KG1 (cell line): ENCODE measurements at regions not wholly inside any gene's neighbourhood (a gene's known extent, or its start where the extent isn't known, plus 50 kb on each side); places are given as distances from the start of the nearest gene placed in this dataset.

Experiments
- DNase-seq: peaks from one replicate; lab custom pipeline; 2025; lab: John Stamatoyannopoulos, UW

DNA sequence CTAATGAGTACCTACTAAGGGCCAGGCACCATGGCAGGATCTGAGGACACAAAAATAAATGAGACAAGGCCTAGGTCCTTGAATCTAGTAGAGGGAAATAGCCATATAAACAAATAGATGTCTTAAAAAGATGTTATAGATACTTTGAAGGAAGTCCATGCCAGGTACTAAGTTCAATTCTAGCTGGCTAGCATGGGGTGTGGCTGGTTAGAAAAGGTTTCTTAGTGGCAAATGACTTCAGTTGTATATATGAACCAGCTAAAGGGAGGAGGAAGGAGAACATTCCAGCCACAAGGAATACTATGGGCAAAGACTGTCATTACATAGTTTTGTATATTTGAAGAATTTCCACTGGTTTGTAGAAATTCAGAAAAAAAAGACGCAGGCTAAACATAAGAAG is 133.6 kb upstream of the BMP4 start:
- DNase-seq = no peak

DNA sequence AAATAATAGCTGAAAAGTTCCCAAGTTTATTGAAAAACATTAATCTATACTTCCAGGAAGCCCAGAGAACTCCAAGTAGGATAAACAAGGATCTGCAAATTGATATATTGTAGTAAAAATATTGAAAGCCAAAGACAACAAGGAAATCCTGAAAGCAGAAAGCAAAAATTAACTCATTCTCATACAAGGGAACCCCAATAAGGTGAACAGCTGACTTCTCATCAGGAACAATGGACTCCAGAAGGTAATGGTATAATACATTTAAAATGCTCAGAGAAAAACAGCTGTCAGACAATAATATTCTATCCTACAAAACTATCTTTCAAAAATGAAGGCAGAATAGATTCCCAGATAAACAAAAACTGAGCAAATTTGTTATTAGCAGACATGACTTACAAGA is 138.1 kb upstream of the BMP4 start:
- no peak for DNase-seq

DNA sequence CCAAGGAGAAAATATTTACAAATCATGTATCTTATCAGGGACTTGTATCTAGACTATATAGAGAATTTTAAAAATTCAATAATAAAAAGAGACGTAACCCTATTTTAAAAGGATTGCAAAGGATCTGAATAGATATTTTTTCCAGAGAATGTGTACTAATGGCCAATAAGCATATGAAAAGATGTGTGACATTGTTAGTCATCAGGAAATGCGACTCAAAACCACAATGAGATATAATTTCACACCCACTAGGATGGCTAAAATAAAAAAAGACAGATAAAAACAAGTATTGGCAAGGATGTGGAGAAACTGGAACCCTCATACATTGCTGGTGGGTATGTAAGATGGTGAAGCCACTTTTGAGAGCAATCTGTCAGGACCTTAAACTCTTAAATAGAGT is 141.9 kb upstream of the BMP4 start:
- DNase-seq = no peak

DNA sequence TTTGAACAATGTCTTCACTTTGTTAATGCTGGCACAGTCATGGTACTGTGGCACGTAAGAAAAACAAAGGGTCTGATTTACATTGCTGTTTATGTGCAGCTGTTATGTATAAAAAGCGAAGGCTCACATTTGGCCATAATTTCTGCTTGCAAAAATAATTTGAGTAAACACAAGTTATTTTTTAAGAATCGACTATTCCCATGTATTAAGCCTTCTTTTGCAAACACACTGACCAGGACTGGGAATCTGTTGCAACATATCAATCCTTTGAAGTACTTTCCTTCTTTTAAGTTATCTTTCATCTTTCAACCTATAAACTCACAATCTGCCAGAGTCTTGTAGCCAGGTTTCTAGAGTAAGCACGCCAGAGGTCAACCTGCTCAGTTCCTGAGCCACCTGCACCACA is 145.4 kb upstream of the BMP4 start:
- DNase-seq = no peak

DNA sequence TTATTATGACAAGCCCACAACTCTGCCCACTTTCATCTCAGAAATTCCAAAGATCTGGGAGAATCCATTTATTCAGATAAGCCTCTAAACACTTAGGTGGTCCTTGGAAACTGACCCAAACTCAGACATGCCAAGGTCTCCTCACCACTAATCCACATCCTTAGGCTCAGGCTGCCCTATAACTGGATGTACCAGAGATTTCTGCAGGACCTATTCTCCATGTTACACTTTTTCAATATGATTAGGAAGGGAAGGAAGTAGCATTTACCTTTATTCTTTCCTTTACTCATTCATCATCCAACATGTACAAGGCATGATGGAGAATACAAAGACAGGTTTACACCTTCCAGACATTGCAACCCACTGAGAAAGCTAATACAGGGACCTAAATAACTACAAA is 145.9 kb upstream of the BMP4 start:
- DNase-seq = no peak

DNA sequence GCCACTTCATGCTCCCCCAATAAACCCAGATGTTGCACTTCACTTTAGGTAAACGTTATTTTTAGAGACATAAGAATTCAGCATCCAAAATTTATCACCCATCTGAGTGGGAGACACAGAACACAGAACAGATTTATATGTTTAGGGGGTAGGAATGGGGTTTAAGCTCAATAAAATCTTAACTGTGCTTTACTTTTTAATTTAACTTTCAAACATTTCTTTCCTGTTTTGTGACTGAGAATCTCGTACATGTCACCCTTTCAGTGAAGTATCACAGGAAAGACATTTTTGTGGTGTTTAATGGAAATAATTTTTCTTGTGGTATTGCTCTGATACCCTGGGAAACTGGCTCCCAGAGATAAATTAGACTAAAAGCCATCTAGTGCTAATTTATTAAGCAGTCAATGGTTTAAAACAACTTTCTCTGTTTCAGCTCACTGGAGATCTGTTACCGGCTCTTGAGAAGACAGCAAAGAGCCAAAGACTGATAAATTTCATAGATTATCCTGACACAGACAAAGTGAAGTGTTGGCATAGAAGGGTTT is 148.0 kb upstream of the BMP4 start:
- no peak for DNase-seq

DNA sequence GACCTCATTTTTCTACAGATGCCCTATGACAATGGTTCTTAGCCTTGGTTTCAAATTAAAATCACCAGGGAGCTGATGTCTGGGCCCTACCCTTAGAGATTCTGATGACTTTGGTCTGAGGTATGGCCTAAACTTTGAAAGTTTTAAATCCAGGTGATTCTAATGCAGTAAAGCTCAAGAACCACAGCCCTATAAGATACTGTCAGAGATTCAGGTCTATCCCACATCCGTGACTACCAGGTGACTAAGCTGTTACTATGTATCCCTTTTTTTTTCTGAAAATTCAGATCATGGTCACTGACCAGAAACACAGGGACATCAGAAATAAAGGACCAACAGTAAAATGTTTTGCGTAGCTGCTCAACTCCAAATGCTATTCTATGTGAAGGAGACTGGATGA is 148.8 kb upstream of the BMP4 start:
- DNase-seq = no peak

DNA sequence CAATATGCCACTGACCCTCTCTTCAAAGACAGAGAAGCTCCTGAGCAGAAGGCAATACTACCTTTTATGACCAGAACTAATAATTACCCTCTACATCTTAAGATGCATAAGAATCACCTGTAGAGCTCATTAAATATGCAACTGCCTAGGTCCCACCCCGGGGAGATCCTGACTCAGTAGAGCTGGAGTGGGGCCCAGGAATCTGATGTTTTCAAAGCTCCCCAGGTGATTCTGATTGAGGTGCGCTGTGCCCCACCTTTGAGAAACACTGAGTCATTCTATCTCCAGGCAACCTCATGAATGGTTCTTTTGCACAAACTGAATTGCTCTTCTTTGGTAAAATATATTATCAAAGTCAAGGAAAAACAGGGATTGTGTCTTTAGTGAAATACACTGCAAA is 149.3 kb upstream of the BMP4 start:
- DNase-seq = no peak

DNA sequence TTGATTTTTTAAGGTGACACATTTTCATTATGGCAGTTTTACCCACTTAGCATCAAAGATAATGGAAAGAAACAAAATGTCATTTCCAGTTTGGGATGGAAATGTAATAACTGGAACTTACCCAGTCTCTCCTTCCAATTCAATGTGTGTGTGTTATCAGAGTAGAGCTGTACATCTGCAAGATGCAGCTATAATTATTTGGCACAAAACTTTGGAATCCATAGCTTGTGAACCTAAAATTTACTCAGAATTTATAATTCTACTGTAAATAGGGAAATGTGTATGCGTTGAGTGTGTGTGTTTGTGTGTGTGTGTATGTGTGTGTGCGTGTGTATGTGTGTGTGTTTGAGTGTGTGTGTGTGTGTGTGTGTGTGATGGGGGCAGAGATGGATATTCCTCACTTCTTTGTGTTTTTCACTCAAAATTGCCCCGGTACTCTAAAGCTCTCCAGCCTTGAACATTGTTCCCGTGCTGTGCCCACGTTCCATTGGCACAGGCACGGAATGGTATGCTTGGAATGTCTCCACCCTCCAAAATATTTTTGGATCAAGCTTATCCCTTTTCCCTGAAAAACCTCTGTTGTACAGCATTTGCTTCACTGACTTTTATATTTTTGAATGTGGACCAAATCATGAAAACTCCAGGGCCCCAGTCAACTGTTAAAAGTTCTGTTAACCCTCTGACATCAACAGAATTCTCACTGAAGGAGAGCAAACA is 150.2 kb upstream of the BMP4 start:
- DNase-seq = no peak

DNA sequence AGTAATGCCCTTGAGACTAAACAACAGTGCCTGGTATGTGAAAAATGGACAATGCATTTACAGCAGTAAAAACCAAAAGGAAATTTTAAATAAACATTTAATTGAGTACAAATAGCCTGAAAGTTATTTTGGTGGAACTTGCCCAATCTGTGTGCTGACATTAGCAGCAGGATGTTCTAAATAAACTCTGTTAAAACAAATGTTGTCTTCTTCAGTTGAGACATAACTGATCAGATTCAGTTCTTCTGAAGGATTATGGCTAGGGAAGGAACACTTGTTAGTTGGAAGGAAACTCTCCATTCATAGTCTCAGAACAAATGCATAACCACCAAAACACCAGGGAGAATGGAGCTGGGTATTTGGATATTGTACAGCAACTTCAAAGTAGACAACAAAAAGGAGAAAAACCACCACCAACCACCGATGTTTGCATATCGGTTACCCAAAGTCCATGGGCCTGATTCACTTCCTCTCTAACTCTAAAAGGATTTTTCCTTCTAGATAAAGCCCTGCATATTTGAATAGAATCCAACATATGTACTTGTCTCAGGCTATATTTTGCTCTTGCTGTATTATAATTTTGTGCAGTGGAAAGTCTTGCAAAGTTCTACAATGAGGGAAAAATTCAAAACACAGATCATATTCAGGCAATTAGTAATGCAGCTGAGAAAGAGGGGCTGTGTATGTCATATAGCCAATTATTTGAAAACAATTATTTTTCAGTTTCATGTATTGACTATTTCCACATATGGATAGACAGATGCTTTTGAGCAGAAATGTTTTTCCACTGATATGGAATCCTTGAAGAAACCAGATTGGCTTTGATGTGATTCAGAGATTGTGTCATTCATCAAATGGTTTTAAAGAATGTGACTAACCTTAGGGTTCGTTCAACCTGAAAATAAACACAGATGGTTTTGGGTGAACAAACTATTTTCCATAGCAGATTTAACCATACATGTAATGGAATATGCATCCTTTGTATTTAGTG is 152.2 kb upstream of the BMP4 start:
- no peak for DNase-seq

DNA sequence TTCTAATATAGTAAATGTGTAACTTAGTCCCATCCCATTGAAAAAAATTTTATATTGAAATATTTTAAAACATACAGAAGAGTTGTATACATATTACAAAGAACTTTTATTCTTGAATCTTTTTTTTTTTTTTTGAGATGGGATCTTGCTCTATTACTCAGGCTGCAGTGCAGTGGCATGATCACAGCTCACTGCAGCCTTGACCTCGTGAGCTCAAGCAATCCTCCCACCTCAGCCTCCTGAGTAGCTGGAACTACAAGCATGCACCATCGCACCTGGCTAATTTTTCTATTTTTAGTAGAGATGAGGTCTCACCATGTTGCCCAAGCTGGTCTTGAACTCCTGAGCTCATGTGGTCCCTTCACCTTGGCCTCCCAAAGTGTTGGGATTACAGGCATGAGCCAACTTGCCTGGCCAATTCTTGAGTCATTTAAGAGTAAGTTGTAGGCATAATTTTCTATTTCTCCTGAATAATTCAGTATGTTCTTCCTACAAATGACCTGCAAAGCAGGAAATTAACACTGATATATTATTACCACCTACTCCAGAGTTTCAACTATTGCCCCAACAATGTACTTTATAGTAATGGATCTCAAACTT is 153.0 kb upstream of the BMP4 start:
- DNase-seq = no peak

DNA sequence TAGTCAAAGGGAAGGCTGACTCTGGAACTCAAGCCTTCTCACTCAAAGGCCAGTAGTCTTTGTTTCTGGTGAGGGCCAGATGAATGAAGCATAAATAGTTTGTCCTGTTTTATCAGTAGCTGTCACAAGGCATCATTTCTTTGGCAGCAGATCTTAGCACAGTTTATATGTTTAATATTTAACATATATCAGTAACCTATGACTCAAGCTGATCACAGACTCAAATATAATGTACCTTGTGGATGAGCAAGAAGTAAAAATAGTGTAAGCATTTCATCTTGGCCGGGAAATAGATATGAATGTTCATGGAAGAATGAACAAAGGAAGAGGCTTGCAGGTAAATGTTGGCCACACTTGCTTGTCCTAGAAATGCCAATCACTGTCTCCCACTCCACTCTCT is 158.3 kb upstream of the BMP4 start:
- no peak for DNase-seq

DNA sequence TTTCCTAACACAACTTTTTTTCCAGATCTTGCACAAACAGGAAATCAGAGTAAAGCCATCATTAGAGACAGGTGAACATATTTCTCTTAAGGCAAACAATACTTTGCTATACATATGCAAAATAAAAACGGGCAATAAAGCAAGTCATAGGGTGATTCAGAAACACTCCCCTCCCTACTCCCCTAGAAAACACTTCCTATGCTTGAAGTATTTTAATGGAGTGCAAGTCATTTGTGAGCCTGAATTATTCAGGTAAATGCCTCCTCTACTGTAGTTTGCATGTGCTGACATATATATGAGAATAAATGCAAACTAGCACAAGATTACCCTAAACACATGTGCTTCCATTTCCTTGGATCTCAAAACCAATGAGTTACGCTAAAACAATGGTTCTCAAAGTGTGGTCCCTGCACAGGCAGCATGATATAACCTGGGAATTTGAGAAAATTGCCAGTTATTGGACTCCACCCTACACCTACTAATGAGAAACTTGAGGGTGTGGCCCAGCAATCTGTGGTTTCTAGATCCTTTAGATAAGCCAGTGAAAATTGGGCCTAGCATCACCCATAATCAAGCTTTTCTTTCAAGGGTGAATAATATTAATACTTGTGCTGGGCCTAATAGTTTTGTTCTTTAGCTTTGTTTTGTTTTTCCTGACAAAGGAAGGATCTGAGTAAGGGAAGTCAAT is 159.7 kb upstream of the BMP4 start:
- DNase-seq = no peak

DNA sequence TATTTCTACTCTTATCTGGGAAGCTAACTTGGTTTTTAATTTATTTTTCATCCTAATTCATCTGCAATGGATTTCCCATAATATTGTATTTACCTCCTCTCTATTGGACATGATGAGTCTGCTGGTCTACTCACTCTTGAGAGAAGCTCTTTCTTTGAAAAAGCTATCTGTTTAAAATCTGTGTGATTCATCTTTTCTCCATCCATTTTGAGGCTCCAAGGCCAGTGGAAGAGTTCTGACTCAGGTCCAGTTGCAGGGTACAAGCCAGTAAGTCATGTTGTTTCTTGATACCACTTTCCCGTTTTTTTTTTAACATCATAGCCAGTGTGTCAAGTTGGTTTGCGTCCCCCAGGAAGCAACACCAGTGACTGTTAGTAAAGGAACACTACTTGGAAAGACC is 160.3 kb upstream of the BMP4 start:
- DNase-seq = no peak

DNA sequence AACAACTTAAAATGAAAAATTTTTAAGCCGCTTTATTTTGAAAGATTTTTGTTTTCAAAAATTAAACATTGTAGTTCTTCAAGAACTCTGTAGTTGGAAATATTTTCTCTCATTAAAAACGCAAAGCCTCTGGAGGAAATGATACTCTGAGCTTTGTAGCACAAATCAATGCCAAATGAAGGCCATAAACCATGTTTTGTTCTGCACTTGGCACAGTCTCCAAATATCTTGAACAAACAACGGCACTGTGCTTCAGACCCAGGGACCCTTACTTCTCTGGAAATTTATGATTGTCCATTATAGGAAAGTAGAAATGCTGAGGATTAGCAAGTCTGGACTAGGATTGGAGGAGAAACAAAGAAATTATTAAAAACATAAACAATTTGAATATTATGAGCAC is 160.8 kb upstream of the BMP4 start:
- DNase-seq = no peak

DNA sequence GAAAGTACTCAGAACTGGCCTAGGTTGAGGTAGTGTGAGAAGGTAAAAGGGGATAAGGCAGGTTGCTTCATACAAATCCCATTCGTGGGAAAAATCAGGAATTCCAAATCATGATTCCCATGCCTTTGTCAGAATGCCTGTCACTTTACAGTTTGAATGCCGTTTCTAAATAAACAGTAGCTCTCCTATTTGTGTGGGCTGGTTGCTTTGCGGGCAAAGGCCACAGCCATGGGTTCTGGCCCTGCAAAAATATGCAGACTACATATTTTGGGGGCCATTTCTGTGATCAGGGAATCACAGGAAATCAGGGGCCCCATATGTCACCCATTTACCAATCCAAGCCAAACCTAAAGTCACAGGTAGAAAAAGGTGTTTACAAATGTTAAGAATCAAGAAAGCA is 161.3 kb upstream of the BMP4 start:
- DNase-seq = no peak

DNA sequence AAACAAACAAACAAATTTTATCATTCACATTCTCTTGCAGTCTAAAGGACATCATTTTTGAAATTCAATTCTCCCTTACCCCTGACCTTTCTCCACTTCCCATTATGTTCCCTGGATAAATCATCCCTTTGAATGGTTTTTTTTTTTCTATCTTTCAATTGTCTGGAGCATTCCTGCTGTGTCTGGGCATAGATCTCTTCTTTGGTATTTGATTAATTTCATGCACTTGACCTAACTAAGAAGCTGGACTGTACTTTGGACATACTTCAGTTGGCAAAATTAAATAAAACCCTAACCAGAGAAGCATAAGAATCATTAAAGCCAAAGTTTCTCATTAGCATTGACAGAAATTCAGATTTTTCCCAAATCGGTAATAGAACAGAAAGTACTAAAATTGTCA is 163.6 kb upstream of the BMP4 start:
- no peak for DNase-seq

DNA sequence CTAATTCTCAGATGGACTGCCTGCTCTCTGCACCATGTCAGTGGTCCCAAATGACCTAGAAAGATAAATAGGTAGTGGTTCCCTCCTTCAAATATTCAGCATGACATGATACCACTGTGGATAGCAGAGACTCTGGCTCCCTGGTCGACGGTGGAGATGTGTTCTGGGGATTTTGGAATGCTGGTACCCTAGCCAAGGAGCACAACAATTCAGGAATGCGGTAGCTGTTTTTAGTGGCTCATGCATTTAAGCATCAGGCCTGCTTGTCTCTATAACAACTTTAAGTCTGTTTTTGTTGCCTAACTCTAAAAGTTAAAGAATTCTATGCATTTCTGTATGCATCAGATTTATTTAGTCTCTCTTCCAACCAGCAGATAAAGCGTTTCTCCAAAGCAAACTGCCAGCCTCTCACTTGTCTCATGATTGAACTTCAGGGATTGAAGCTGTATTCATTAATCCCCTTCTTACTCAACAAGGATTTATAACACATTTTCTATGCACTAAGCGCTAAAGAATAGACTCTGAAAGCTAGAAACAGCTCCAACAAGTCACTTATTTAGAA is 164.9 kb upstream of the BMP4 start:
- DNase-seq = no peak

DNA sequence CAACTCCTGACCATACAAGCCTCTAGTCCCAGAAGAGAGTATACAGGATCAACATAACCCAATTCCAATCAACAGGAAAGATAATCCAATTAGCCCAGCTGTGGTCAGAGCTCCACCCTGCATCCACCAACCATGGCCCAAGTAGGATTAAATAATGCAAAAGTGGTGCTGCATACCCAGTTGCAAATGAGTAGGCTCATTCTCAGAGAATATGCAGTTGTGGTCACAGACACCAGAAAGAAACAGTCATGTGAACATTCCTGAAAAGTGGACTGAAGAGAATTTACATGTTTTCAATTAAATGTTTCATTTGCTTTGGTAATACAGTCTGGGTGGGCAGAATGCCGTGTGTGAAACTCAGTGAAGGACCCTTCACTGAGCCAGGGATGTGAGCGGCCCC is 167.2 kb upstream of the BMP4 start:
- DNase-seq = no peak

DNA sequence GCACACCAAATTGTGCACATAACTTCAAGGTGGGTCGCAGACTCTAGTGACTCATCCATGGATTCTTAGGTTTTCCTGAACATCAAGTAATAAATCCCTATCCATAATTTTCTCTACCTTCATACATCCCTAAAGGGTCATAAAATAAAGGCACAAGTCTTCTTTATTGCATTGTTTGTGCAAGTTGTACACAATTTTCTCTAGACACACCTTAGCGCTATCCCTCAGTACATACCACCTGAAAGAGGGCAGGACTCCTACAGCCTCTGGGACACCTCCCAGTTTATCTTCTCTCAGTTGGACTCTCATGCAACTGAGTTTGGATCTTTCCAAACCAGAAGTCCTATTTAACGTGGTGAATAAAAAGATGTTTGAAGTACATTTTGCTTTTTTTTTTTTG is 168.5 kb upstream of the BMP4 start:
- DNase-seq = no peak

DNA sequence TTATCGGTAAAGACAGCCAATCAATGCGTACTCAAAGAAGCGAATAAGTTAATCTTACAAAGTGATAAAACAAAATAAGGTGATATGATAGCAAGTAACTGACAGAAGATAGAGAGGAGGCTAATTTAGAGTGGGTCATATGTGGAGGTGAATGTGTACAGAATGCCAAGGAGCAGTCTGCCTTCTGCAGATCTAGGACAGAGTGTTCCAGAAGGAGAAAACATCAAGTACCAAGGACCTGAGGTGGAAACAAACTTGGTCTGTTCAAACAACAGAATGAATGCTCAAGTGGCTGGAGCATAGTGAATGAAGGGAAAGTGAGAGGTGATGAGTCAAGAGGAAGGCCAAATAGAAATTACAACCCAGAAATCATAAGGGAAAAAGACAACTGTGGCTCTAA is 170.3 kb upstream of the BMP4 start:
- no peak for DNase-seq

DNA sequence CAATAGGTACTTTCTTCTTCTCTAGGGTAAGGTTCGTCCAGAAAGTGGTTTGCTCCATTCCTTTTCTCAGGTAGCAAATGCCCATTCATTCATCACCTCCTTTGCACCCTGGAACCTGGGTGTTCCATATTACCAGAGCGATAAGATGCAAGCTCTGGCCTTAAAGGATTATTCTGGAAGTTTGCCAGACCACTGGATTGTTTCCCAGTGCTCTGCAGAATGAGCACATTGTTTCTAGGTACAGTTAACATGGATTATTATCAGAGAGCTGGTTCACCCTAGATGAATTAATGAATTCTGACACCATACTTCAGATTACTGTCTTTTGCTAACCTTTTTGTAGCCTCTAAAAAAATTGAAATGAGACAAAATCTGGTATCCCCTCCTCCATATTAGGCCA is 170.9 kb upstream of the BMP4 start:
- DNase-seq = no peak
